ENCODE measurements at regions not wholly inside any gene's neighbourhood (a gene's known extent, or its start where the extent isn't known, plus 50 kb on each side); places are given as distances from the start of the nearest gene placed in this dataset.
"Not testable (repeated sequence)": the region's sequence is repeated elsewhere in the genome, so short reads cannot be mapped to it uniquely, and the experiment has no call there.

DNA sequence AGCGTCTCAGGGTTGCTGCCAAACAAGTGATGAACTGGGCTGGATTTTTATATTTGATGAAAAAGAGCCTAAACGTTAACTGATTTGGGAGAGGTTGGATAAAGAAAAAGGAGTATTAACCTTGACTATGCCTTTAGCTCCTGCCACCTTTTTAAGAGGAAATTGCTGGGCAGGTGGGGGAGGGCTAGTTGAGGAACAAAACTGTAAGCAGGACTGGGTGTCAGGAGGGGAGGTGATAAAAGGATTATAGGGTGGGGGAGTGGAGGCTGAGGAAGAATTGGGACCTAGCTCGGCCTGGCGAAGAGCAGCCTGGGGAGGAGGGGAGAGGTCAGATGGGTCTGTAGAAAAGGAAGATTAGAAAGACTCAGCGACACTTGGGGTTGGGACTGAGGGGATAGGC, 223.9 kb upstream of the ZNF608 start:
- TF ChIP-seq, protein P1, sequence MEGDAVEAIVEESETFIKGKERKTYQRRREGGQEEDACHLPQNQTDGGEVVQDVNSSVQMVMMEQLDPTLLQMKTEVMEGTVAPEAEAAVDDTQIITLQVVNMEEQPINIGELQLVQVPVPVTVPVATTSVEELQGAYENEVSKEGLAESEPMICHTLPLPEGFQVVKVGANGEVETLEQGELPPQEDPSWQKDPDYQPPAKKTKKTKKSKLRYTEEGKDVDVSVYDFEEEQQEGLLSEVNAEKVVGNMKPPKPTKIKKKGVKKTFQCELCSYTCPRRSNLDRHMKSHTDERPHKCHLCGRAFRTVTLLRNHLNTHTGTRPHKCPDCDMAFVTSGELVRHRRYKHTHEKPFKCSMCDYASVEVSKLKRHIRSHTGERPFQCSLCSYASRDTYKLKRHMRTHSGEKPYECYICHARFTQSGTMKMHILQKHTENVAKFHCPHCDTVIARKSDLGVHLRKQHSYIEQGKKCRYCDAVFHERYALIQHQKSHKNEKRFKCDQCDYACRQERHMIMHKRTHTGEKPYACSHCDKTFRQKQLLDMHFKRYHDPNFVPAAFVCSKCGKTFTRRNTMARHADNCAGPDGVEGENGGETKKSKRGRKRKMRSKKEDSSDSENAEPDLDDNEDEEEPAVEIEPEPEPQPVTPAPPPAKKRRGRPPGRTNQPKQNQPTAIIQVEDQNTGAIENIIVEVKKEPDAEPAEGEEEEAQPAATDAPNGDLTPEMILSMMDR (IDR thresholded peaks at IDR 0.05) = not testable (repeated sequence)
- not testable (repeated sequence) for TF ChIP-seq POLR2A (IDR thresholded peaks at IDR 0.05)
